ENCODE measurements at regions not wholly inside any gene's neighbourhood (a gene's known extent, or its start where the extent isn't known, plus 50 kb on each side); places are given as distances from the start of the nearest gene placed in this dataset.
A peak's percentile ranks its signal among the peaks of the same experiment; 100 is the strongest.

GRCh38 chr5:60489856-60490255 lies 210.1 kb downstream of the DEPDC1B start:
- no peak for TF ChIP-seq NR1H2 (CRISPR knock-in tag; IDR thresholded peaks at IDR 0.05; ENCODE audit: borderline replicate concordance, low read depth)
- no peak for TF ChIP-seq CREB1 (IDR thresholded peaks at IDR 0.05)
- no peak for TF ChIP-seq CREB1 (CRISPR knock-in tag; IDR thresholded peaks at IDR 0.05)
- no peak for TF ChIP-seq CTCF (CRISPR knock-in tag; IDR thresholded peaks at IDR 0.05)
- TF ChIP-seq REPIN1 (CRISPR knock-in tag; IDR thresholded peaks at IDR 0.05; ENCODE audit: borderline replicate concordance, low read depth) = no peak
- TF ChIP-seq RFX3 (CRISPR knock-in tag; IDR thresholded peaks at IDR 0.05) = no peak
- peak; percentile 45 for TF ChIP-seq POLR2AphosphoS5 (IDR thresholded peaks at IDR 0.05; ENCODE audit: low read depth, low read length)
- TF ChIP-seq RBM22 (optimal IDR thresholded peaks at IDR 0.05; ENCODE audit: low read length) = no peak
- no peak for TF ChIP-seq JUND (CRISPR knock-in tag; IDR thresholded peaks at IDR 0.05)
- no peak for TF ChIP-seq CEBPZ (IDR thresholded peaks at IDR 0.05; ENCODE audit: low read length)
- TF ChIP-seq MEIS2 (CRISPR knock-in tag; IDR thresholded peaks at IDR 0.05) = no peak
- TF ChIP-seq NFE2L2 (IDR thresholded peaks at IDR 0.05; ENCODE audit: low read length) = no peak
- TF ChIP-seq ZBED4 (CRISPR knock-in tag; IDR thresholded peaks at IDR 0.05; ENCODE audit: borderline replicate concordance) = no peak
- no peak for TF ChIP-seq NR3C1 (CRISPR knock-in tag; IDR thresholded peaks at IDR 0.05)
